GM12873 (cell line): ENCODE measurements at regions not wholly inside any gene's neighbourhood (a gene's known extent, or its start where the extent isn't known, plus 50 kb on each side); places are given as distances from the start of the nearest gene placed in this dataset.

Experiments used
- TF ChIP-seq, protein P1 (sequence below): IDR thresholded peaks from 2 replicates; pipeline ENCODE4 v1.5.1; 2012; ENCODE audit warnings: low read depth, mild to moderate bottlenecking, moderate library complexity, low read length, control low read depth; ENCODE audit not compliant: insufficient read depth; ENCODE audit errors: missing control alignments

DNA sequence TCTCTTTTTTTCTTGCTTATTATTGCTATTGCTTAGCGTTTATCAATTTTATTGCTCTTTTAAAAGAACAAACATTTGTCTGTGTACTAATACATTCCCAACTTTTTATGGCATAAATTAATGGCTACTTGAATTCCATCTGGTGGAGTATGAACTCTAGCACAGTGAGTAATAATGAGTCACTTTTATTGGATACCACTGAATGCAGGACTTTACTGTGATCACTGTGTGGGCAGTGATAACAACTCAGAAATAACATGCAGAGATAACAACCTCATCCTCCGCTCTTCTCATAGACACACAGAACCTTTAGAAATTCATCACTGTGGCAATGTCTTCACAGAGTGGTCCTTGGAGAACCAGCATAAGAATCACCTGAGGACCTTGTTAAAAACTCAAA, 139.5 kb upstream of the PRNP start:
- TF ChIP-seq, protein P1, sequence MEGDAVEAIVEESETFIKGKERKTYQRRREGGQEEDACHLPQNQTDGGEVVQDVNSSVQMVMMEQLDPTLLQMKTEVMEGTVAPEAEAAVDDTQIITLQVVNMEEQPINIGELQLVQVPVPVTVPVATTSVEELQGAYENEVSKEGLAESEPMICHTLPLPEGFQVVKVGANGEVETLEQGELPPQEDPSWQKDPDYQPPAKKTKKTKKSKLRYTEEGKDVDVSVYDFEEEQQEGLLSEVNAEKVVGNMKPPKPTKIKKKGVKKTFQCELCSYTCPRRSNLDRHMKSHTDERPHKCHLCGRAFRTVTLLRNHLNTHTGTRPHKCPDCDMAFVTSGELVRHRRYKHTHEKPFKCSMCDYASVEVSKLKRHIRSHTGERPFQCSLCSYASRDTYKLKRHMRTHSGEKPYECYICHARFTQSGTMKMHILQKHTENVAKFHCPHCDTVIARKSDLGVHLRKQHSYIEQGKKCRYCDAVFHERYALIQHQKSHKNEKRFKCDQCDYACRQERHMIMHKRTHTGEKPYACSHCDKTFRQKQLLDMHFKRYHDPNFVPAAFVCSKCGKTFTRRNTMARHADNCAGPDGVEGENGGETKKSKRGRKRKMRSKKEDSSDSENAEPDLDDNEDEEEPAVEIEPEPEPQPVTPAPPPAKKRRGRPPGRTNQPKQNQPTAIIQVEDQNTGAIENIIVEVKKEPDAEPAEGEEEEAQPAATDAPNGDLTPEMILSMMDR: no peak

DNA sequence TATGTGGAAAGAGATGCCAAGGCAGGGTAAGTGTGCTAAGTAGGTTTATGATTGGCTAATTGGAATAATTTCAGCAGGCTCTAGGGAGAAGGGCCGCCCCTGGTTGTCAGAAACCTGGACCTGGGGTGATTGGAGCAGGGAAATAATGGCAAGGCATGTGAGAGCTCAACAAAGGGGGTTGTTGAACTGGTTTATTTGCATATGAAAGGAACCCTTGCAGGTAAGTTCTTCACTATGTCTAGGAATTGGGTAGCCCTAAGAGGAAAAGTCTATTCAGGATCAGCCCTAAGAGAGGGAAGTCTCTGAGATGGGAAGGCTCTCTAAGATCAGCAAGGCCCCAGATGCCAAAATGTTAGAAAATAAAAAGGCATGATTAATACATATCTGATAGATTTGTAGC, 139.9 kb upstream of the PRNP start:
- TF ChIP-seq, protein P1: no peak

DNA sequence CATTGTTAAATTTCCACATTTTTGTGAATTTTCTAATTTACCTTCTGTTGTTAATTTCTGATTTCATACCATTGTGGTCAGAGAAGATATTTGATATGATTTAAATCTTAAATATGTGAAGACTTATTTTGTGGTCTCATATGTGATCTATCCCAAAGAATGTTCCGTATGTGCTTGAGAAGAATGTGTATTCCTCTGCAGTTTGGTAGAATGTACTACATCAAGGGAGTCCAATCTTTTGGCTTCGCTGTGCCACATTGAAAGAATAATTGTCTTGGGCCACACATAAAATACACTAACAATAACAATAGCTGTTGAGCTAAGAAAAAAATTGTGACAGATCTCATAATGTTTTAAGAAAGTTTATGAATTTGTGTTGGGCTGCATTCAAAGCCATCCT, 140.7 kb upstream of the PRNP start:
- TF ChIP-seq, protein P1: no peak

DNA sequence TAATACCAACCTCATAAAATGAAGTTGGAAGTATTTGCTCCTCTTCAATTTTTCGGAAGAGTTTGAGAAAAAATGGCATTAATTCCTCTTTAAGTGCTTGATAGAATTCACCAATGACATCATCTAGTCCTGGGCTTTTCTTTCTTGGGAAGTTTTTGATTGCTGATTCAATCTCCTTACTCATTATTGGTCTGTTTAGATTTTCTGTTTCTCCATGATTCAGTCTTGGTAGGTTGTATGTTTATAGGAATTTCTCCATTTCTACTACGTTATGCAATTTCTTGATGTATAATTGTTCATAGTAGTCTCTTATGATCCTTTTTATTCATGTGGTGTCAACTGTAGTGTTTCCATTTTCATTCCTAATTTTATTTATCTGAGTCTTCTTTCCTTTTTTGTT, 141.5 kb upstream of the PRNP start:
- TF ChIP-seq, protein P1: no peak

DNA sequence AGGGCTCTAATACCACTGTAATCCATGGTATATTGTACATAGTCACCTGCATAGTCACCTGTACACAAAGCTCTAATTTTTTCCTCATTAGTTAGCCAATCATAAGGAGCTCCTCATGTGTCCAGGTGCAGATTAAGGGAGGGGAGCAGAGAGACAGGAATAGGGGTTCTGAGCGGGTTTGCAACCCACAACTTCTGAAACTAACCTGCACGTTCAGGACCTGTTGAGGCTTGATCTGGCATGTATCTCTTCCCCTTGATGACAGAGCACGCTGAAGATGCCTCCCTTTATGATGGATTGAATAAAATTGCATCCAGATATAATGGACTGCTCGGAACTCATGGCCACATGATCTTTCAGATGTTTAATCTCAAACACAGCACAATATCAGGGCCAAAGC, 144.0 kb upstream of the PRNP start:
- TF ChIP-seq, protein P1: no peak

DNA sequence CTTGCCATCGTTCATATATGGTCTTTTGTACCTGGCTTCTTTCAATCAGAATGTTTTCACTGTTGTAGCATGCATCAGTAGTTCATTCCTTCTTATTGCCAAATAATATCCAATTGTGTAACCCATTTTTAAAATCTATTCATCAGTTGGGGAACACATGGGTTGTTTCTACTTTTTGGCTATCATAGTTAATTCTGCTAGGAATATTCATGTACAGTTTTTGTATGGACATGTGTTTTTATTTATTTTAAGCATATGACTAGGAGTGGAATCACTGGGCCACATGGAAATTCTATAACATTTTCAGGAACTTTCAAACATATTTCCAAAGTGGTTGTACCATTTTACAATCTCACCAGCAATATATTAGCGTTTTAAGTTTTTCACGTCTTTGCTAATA, 151.9 kb upstream of the PRNP start:
- TF ChIP-seq, protein P1: no peak

DNA sequence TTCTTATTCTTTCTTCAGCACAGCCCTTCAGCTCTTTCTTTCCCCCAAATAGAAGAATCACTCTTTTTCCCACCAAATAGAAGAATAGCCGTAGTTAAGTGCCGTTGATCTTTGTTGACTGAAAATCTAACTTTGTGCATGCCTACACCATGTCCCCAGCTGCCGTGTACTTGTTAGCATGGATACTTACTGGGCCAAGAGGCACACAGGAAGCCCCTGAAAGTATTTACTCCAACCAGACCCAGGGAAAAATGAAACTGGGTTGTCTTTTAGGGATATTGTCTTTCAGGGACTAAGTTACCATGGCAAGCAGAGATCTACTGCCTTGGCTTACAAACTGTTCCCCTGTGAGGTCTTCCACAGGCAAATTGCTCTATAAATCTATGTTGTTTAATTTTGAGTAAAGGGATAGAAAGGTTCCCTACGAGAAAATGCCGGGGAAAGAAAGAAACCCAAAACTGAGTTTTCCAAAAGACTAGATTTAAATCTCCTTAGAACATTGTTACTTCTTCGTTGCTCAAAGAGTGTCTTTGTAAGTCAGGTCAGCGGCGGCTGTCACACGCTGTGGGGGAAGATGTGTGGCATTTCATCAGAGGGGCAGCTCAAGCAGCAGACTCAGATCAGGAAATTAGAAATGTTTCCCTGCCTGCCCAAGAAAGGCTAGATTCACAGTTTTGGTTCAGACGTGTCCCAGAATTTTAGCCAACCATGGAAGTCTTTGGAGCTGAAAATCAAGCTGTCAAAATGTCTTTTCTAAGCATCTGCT, 152.7 kb upstream of the PRNP start:
- TF ChIP-seq, protein P1: no peak

DNA sequence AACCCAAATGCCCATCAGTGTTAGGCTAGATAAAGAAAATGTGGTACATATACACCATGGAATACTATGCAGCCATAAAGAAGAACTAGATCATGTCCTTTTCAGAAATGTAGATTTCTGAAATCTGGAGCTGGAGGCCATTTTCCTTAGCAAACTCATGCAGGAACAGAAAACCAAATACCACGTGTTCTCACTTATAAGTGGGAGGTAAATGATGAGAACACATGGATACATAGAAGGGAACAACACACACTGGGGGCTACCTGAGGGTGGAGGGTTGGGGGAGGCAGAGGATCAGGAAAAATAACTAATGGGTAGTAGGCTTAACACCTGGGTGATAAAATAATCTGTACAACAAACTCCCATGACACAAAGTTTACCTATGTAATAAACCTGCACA, 153.5 kb upstream of the PRNP start:
- TF ChIP-seq, protein P1: no peak
